Inferior parietal cortex (tissue), 1 donor: ENCODE measurements at regions not wholly inside any gene's neighbourhood (a gene's known extent, or its start where the extent isn't known, plus 50 kb on each side); places are given as distances from the start of the nearest gene placed in this dataset.

Source experiments
- DNase-seq: peaks from one replicate; pipeline ENCODE4 v3.0.0-alpha.2; 2016; ENCODE audit errors: extremely low spot score

- no peak for DNase-seq
Observed at GRCh38 chr12:42963988-42964387, 374.4 kb upstream of the PRICKLE1 start.

DNA sequence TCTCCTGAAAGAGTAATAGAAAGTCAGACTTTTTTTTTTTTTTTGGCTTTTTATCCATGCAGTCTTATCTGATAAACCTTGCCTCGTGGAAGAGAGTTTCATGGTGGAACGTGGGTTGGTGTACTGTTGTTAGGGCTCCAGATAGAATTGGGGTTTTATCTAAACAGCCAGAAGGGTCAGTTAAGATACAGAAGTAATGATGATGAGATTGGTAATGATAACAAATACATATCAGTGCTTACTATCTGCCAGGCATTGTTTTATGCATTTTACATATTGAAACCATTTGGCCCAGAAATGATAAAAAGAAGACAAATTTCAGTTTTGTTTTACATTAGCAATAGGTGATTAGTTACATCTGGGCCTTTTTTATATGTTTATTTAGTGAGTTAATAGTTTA is 372.8 kb upstream of the PRICKLE1 start:
- no peak for DNase-seq

- no peak for DNase-seq
Observed at GRCh38 chr12:42961395-42961794, 371.8 kb upstream of the PRICKLE1 start.

DNA sequence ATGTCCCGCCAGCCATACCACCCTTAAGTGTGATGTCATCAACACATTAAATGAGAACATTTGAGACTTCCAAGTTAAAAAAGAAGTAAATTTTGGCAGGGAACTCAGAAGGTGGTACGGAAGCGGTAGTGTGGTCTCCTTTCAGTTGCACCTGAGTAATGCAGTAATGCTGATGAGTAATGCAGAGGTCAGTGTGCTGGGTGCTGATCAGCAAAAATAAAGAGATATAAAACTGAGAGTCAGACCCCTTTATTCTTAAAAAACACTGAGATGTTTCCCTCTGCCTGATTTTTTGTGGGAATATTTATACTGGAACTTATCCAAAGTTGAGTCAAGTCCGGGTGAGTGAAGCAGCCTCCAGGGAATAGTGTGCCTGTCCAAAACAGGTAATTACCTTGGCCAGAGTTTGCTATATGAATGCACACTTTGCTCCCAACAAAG is 370.6 kb upstream of the PRICKLE1 start:
- DNase-seq = no peak

DNA sequence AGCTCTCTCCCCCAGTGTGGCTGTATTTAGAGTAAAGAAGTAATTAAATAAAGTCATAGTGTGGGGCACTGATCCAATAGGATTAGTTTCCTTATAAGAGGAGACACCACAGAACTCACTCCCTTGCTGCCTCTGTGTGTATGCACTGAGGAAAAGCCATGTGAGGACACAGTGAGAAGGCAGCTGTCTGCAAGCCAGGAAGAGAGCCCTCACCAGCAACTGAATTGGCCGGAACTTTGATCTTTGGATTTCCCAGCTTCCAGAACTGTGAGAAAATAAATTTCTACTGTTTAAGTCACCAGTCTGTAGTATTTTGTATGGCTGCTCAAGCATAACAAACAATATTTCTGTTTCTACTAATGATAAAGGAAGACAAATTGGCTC is 368.7 kb upstream of the PRICKLE1 start:
- DNase-seq = no peak

DNA sequence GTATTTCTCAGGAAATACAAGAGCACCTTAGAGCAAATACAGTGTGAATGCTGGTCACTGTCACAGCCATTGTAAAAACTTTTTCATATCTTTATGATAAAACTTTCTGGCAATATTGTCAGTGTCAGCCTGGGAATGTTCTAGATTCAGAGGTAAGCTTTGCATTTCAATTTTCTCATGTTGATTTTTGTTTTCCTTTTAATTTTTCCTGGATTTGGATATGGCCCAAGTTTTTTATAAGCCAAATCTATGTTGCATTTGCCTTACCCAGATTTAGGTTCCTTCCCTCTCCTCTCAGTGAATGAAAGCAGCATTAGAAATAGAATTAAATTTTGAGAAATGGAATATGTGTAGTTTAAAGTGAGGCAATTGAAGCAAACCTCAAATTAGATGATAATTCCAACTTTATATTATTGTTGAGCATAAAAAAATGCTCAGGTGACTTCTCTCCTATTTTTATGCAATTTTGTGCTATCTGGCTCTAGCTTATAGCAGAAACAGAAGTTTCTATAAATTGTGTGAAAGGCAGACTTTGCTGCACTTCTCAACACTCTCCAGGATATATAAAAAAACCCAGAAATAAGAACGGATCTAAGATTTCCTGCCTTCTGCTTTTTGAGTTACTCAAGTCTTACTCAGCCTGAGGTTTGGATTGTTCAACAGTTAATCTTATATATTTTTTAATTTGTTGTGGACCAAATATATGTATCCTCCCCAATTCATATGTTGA is 368.2 kb upstream of the PRICKLE1 start:
- DNase-seq = peak; percentile 15

- peak; percentile 61 for DNase-seq
Observed at GRCh38 chr12:42957136-42957535, 367.6 kb upstream of the PRICKLE1 start.

DNA sequence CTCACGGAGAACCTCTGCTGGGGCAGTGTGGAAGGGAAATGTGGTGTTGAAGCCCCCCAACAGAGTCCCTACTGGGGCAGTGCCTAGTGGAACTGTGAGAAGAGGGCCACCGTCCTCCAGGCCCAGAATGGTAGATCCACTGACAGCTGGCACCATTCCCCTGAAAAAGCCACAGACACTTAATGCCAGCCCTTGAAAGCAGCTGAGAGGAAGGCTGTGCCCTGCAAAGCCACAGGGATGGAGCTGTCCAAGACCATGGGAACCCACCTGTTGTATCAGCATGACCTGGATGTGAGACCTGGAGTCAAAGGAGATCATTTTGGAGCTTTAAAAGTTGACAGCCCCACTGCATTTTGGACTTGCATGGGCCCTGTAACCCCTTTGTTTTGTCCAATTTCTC is 363.5 kb upstream of the PRICKLE1 start:
- DNase-seq = no peak

GRCh38 chr12:42946871-42947381 is 357.4 kb upstream of the PRICKLE1 start:
- peak; percentile 32 for DNase-seq

DNA sequence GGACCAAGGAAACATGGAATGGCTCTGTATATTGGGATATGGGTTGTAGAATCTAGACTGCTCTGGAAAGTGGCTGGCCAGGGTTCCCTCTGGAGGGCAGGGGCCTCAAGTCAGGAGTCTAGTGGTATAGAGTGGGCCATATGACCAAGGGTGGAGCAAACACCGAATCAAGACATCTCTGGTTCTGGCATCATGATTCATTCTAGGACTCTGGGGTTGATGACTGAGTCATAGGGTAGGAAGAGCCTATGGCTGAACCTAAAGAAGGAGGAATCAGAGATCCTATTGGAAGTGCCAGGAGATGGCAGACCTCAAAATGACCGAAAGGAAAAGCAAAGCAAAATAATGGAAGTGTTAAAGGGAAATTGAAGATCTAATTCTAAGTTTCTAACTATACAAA is 356.4 kb upstream of the PRICKLE1 start:
- no peak for DNase-seq

GRCh38 chr12:42944516-42944915 is 355.0 kb upstream of the PRICKLE1 start:
- no peak for DNase-seq

DNA sequence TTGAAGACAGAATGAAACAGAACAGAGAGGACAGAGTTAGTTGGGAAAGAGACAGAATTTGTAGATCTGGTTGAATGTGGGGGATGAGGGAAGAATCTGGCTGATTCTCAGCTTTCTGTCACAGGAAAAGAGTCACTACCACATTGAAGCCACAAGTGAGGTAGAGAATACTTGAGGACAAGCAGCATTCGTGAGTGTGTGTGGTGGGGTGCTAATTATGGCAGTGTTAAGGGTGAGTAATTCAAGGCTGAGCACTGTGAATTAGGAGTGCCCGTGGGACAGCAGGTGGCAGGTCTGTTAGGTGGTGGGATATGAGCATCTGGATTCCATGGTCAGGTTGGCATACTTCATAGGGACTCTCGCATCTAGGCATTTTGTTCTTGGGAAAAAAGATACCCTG is 347.4 kb upstream of the PRICKLE1 start:
- no peak for DNase-seq

DNA sequence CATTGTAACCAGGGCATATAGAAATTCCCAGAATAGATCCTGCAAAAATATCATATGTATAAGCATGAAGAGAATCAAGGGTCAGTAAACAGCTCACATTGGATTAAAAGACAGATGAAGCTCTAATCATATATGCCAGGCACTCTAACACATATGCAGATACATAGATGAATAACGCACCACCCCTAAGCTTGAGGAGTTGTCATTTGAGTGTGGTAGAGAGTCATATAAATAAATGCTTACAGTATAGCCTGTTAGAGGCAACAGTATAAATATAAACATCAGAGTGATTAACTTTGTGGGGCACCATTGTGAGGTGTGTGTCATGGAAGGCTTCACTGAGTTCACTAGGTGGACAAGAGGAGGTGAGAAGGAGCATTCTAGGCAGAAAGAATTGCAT is 346.7 kb upstream of the PRICKLE1 start:
- no peak for DNase-seq

DNA sequence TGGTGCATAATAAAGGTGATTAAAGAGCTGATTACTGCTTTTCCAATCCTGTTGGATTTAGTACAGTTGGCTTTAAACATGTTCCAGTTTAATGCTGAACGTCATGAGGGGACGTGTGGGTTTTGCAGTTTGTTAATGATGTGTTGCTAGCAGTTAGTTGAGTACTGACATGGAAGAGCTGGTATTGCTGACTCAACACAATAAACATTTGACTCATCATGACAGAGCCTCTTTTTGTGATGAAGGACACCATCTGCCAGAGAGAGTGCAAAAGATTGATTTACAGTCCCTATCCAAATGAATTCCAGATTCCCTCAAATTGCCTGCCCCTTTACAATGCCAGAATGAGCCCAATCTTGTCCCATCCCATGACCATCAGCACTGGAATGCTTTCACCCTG is 346.2 kb upstream of the PRICKLE1 start:
- no peak for DNase-seq

DNA sequence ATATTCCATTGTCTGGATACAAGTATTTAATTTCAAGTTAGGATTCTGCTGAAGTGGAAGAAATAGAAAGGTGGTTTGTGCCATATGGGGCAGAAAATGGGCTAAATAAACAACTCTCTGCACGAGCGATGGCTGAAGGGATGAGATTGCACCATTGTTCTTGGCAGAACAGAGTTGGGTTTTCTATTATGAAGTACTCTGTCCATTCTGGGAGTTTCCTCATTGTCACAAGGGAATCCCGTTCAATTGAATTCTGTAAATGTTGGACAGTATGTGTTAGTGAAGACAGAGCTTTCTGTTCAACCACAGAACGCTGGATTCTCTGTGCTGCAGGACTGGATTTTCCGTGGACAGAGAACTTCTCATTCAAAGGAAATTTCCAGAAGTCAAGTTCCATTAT is 345.5 kb upstream of the PRICKLE1 start:
- DNase-seq = no peak

DNA sequence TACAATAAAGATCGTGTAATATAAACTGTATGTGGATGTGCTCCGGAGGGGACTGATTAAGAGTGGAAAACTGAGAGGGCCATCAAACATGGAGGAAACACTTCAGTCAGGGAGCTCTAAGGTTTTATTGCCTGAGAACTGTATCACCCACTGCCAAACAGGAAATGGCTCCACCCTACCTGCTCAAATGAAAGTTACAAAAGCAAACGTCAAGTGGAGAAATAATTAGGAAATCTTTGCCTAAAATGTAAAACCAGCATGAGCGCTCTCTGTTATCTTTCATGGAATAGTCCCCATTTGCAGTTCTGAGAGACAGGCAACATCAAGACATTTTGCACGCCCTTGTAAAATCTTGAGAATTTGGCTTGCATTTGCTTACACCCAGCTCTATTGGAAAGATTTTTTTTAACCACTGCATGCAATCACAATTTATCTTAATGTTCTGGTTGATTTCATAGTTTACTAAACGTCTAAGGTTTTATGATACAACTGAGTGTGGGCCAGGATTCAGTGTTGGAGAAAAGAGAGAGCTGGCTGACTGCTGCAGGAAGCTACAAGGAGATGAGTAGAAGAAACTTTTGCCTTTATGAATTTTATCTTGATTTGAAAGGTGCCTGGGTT is 344.0 kb upstream of the PRICKLE1 start:
- no peak for DNase-seq

GRCh38 chr12:42932936-42933335 is 343.4 kb upstream of the PRICKLE1 start:
- no peak for DNase-seq

DNA sequence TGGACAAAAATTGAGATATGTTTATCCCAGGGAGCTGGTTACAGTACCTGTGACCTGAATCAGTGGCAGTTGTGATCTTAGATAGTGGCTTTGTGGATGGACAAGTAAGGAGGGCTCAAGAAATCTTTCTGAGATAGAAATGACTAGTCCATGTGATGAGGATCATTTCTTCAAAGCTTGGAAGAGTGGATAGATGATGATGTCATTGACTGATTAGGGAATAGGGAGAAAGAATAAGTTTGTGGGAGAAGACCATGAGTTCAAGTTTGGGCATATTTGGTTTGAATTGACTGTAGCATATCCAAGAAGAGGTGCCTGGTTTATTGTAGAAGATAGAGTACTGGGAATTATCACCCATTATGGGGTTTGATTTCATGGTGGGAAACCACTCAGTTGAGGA is 336.7 kb upstream of the PRICKLE1 start:
- DNase-seq = no peak

DNA sequence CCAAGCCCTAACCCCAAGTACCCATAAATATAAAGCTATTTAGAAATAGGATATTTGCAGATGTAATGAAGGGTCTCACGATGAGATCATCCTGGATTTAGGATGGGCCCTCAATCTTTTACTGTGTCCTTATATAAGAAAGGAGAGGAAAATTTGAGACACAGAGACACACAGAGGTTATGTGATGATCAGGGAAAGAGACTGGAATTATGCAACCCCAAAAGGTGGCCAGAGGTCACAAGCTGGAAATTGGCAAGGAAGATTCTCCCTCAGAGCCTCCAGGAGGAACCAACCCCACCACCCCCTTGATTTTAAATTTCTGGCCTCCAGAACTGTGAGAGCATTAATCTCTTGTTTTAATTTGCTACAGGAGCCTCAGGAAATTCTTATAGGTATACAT is 334.9 kb upstream of the PRICKLE1 start:
- no peak for DNase-seq

DNA sequence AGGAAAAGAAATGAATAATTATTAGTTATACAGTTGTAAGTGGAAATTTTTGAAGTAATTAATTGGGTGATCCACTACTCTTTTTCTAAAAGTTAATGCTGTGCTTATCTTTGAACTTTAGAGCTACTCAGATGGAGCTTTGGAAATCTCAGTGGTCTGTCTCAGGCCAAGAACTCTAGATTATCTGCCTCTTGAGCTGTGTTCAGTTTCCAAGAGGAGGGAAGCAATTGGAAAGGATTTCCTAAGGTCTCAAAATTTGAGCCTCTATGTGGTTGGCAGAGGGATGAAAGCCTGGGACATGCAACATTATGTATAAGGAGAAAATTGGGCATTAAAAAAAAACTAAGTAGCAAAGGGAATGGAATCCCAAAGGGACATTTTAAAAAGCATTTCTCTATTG is 334.0 kb upstream of the PRICKLE1 start:
- no peak for DNase-seq

GRCh38 chr12:42923156-42923555 is 333.6 kb upstream of the PRICKLE1 start:
- DNase-seq = no peak

DNA sequence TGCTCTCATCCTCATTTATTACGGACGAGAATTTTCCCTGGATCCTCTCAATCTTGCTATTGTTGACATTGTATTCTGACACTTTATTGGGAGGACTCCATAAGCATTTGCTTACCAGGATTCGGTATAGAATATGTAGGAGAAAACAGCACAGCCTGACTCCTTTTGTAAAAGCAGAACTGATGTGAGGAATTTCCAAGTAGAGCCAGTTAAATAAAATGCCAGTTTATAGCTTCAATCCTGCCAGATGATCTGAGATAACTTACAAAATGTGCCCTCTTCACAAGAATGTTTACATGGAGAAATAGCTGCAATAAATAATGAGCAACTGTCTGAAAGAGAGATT is 332.9 kb upstream of the PRICKLE1 start:
- DNase-seq = no peak

DNA sequence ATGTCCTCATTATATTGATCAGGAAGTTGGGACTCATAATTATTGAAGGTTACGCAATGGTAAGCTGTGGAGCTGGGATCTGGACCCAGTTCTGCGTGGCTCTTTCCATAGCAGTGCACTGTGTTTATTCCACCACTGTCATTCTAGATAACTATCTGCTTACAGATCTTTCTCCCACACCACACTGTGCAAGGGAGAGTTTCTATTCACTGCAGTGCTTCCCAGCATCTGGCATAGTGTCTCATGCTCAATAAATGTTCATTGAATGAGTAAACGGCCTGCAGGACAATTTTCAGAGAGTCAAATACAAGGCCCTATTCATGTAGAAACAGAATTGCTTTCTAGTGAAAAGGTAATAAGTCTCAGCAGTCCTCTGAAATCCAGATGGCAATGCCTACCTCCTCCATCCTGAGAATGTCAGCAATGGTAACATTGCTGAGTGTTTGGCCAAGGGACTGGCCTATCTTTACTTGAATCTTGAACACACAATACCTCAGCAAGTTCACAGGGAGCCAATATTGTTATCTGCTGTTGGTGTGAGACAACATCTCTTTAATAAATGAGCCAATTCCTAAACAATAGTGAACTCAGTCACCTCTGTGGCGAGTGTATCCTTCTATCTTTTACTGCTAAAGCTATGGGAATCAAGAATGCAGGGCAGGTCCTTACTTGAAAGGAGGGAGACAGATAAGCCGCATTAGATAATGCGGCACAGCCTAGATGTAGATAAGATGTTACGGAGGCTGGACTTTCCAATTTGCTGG is 332.4 kb upstream of the PRICKLE1 start:
- no peak for DNase-seq
